Uterus (tissue), 2 donors: ENCODE measurements at regions not wholly inside any gene's neighbourhood (a gene's known extent, or its start where the extent isn't known, plus 50 kb on each side); places are given as distances from the start of the nearest gene placed in this dataset.

Source experiments
- CTCF ChIP-seq, 4 experiments: fragments of 200-600 bp in 2 of 4; fragments of 450-650 bp in 2 of 4; sonication (generic) in 2 of 4; IDR thresholded peaks; one replicate each; pipeline ENCODE4 v1.5.1; 2016 to 2019; ENCODE audit warnings: antibody characterized with exemption in 4 of 4, mild to moderate bottlenecking in 2 of 4, moderate library complexity in 1 of 4
- POLR2A ChIP-seq, 2 donors: fragments of 450-650 bp; IDR thresholded peaks; one replicate each; pipeline ENCODE4 v1.6.1; 2016; ENCODE audit warnings: antibody characterized with exemption in 2 of 2, mild to moderate bottlenecking in 1 of 2, moderate library complexity in 1 of 2

- TF ChIP-seq CTCF (IDR thresholded peaks at IDR 0.05) (no peak), POLR2A (IDR thresholded peaks at IDR 0.05) (no peak)
Measured at GRCh38 chr10:14451341-14451740, 120.6 kb upstream of the FRMD4A start.
